Cardiac fibroblast (primary cell): ENCODE measurements at regions not wholly inside any gene's neighbourhood (a gene's known extent, or its start where the extent isn't known, plus 50 kb on each side); places are given as distances from the start of the nearest gene placed in this dataset.

Experiments
- DNase-seq, 2 donors: peaks; one replicate each; pipeline versions ENCODE4 v3.0.0 to v3.0.0-alpha.2; 2010; ENCODE audit warnings: low read depth in 2 of 2
- H3K4me3 ChIP-seq, 2 donors: replicated peaks in 1 of 2; 1 replicate in 1 of 2; 2 replicates in 1 of 2; pipeline ENCODE4 v1.5.1; 2011; ENCODE audit warnings: low read depth in 2 of 2, low read length in 2 of 2, mild to moderate bottlenecking in 2 of 2, moderate library complexity in 1 of 2
- CTCF ChIP-seq: IDR thresholded peaks from one replicate; pipeline ENCODE4 v1.5.1; 2011; ENCODE audit warnings: low read depth, mild to moderate bottlenecking, low read length, inconsistent platforms

DNA sequence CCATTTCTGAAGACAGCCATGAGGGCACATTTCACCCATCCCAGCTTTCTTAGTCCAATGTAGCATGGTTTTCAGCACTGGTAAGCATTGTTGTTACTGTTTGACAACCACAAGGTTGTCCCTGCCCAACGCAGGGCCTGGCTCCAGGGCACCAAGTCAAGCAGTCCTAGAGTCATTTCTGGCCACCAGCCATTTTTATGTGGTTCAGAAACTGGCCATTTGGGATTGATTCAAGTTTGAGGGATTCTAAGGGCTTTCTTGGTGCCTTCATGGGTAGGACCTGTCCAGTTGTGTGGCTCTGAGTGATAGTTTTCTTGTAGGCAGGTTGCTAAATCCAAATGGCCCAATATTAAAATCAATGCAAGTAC is 535.4 kb upstream of the USP24 start:
- no peak overlapping the region for H3K4me3 ChIP-seq
- no peak for TF ChIP-seq CTCF
- no peak for DNase-seq

DNA sequence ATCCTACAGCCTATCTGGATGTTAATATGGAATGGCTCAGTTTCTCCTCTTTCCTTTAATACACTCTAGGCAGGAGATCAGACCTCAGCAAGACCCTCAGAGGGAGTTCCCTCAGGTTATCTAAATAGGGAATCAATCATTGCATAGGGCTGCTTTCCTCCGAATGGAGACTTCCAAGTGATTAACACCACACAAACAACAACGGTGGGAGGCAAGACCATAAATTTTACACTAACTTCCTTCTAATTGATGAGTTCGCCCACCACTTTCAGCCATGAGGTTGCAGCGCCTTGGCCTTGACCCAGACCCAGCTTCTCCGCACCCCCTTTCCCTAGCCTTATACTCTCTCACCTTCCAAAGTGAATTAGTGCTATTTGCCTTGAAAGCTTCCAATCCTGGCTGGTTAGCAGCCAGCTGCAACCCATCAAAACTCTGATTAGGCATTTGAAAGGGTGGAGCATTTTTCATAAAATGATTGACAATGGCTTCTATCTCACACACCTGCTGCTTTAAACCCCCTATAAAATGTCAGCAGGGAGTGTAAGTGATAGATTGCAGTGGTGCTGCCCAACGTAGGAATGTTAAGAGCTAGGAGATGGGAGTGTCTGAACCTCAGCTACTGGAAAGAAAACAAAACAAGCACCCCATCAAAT is 534.9 kb upstream of the USP24 start:
- TF ChIP-seq CTCF: no peak
- DNase-seq: no peak
- H3K4me3 ChIP-seq: no peak overlapping the region

- no peak overlapping the region for H3K4me3 ChIP-seq
- peak; percentile 36 to 74 for DNase-seq
Measured at GRCh38 chr1:55747408-55747841, 532.3 kb upstream of the USP24 start.

DNA sequence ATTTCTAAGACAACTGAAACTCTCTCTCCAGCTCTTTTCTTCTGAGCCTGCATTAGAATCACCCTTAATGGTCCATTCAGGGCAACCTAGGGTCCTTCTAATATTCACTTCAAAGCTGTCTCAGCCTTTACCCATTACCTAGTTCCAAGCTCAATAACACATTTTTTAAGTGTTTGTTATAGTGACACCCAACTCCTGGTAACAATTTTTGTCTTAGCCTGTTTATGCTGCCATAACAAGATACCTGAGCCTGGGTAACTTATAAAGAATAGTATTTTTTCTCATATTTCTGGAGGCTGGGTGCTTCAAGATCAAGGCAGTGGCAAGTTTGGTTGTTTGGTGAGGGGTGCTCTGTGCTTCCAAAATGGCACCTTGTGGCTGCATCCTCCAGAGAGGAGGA is 531.5 kb upstream of the USP24 start:
- no peak for DNase-seq
- no peak overlapping the region for H3K4me3 ChIP-seq
- no peak for TF ChIP-seq CTCF

More at GRCh38 chr1:55747408-55747841, 532.3 kb upstream of the USP24 start:
- no peak for TF ChIP-seq CTCF

DNA sequence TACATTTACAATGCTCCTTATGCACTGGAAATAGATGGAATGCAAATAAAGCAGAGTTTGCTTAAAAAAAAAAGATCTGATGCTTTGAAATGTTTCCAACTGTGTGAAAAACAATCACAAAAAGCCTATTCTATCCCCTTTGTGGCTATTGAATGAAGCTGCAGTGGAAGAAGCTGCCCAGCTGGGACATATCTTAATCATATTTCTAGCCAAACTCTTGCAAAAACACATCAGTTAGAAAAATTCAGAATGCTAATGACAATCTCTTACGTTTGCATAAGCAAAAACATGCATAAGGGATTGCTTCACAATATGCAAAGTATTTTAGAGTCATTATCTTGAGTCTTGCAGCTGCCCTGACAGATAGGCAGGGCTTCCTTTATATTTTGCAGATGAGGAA is 526.4 kb upstream of the USP24 start:
- DNase-seq: peak; percentile 65 to 94
- no peak for TF ChIP-seq CTCF
- H3K4me3 ChIP-seq: no peak overlapping the region

DNA sequence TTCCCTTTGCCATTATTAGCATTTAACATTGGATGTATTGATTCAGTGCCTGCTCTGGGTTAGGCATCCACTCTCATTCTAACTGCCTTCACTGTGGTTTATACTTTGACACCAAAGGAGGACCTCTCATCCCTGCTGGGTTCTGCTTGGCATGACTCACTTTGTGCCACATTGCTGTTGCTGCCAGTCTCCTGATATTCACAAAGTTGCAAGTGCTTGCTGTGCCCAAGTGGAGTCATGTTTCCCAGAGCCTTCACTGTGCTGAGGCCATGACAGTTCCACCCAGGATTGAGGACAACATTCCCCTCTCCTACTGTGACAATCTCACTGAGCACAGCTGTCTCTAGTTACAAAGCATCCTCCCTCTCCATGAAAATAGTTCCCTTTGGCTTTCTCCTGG is 519.9 kb upstream of the USP24 start:
- no peak for DNase-seq
- TF ChIP-seq CTCF: no peak
- no peak overlapping the region for H3K4me3 ChIP-seq

DNA sequence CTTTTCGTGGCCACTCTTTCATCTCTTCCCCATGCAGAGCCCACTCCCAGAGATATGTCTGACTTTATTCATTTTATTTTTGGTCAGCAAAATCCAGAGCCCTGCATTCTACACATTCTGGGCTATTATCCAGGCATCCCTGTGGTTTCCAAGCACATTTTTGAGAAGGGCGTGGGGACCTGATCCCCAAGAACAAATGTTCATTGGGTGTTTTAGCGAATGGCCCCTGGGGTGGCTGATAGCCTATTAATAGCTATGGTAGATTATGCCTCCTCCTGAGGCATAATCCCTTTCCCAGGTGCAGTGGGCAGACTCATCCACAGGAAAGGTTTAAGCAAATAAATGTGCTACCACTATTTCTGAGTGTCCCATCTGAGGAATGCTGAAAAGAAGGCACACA is 511.8 kb upstream of the USP24 start:
- DNase-seq: peak; percentile 85
- H3K4me3 ChIP-seq: no peak overlapping the region
- no peak for TF ChIP-seq CTCF
